HepG2 (cell line): ENCODE measurements at regions not wholly inside any gene's neighbourhood (a gene's known extent, or its start where the extent isn't known, plus 50 kb on each side); places are given as distances from the start of the nearest gene placed in this dataset.

ENCODE experiments used
- ATAC-seq: fragments of 200-7000 bp; cut with Tn5 transposase; 3 replicates; pipeline ENCODE4 v1.9.1; 2020; ENCODE audit warnings: mild to moderate bottlenecking, moderate library complexity
- BruUV-seq: library from RNA; stranded (reverse); fragments of 400-500 nt; replicated peaks from 2 replicates; lab custom pipeline; 2021; lab: Mats Ljungman, UMichigan
- CTCF ChIA-PET: fragments of 300-600 bp; formaldehyde crosslinking; extraction: SDS; loops from one replicate; lab custom pipeline; 2021; ENCODE audit warnings: low total read pairs, inconsistent platforms, low intra/inter-chr PET ratio; lab: Yijun Ruan, JAX
- POLR2A ChIA-PET: fragments of 350-600 bp; sonication (Branson Sonifier 250); formaldehyde crosslinking; loops from one replicate; lab custom pipeline; 2020; ENCODE audit warnings: antibody characterized with exemption, inconsistent platforms; lab: Yijun Ruan, JAX
- DNase-seq: peaks from one replicate; pipeline ENCODE4 v3.0.0-alpha.2; 2015; ENCODE audit warnings: low spot score
- FAIRE-seq: peaks from 3 replicates; lab custom pipeline; 2011; peaks lifted over from hg19 to GRCh38; lab: Jason Lieb, UNC
- H2AFZ ChIP-seq: one replicate; pipeline ENCODE4 v1.6.1; 2011; ENCODE audit warnings: low read length, inconsistent platforms
- H3K27ac ChIP-seq: fragments of 300-600 bp; 3 replicates; pipeline ENCODE4 v1.8.0; 2011; ENCODE audit warnings: mixed run types, mild to moderate bottlenecking, mixed read lengths, low read length, inconsistent platforms; ENCODE audit not compliant: insufficient read depth; ENCODE audit errors: extremely low read length
- H3K27me3 ChIP-seq, 2 experiments: fragments of 200-600 bp in 1 of 2; 2 replicates in 1 of 2; 3 replicates in 1 of 2; pipeline versions ENCODE4 v1.6.0 to v1.8.0; 2011; ENCODE audit warnings: low read length in 2 of 2, mild to moderate bottlenecking in 2 of 2, moderate library complexity in 2 of 2, inconsistent platforms in 1 of 2; ENCODE audit not compliant: insufficient read depth in 2 of 2, control insufficient read depth in 1 of 2
- H3K36me3 ChIP-seq, 2 experiments: fragments of 200-600 bp in 1 of 2; replicated peaks in 1 of 2; 2 replicates in 1 of 2; 3 replicates in 1 of 2; pipeline versions ENCODE4 v1.5.1 to v1.8.0; 2011; ENCODE audit warnings: low read length in 2 of 2, inconsistent platforms in 1 of 2; ENCODE audit not compliant: insufficient read depth in 2 of 2, control insufficient read depth in 1 of 2
- H3K4me1 ChIP-seq: 2 replicates; pipeline ENCODE4 v1.5.1; 2012; ENCODE audit warnings: low read length, inconsistent platforms; ENCODE audit not compliant: insufficient read depth
- H3K4me2 ChIP-seq: 2 replicates; pipeline ENCODE4 v1.6.0; 2011; ENCODE audit warnings: low read depth, low read length, inconsistent platforms
- H3K4me3 ChIP-seq, 3 experiments: fragments of 200-600 bp in 1 of 3; sonication (generic), shearing (Covaris generic) in 1 of 3; replicated peaks in 1 of 3; 2 replicates each; pipeline ENCODE4 v1.5.1; 2011 to 2016; ENCODE audit warnings: low read length in 3 of 3, inconsistent platforms in 2 of 3, low read depth in 2 of 3, mild to moderate bottlenecking in 2 of 3, control low read depth in 1 of 3, mixed read lengths in 1 of 3; ENCODE audit not compliant: insufficient read depth in 1 of 3
- H3K79me2 ChIP-seq: one replicate; pipeline ENCODE4 v1.6.1; 2011; ENCODE audit warnings: low read length, inconsistent platforms; ENCODE audit not compliant: insufficient read depth
- H3K9ac ChIP-seq: 2 replicates; pipeline ENCODE4 v1.6.0; 2011; ENCODE audit warnings: mild to moderate bottlenecking, low read depth, low read length, inconsistent platforms; ENCODE audit not compliant: insufficient read depth
- H3K9me3 ChIP-seq: 2 replicates; pipeline ENCODE4 v1.5.1; 2012; ENCODE audit warnings: mild to moderate bottlenecking, low read length
- H4K20me1 ChIP-seq: 2 replicates; pipeline ENCODE4 v1.6.0; 2011; ENCODE audit warnings: inconsistent platforms, mild to moderate bottlenecking, low read length, moderate library complexity; ENCODE audit not compliant: insufficient read depth
- IRF9 ChIP-seq: sonication (generic); formaldehyde crosslinking; IDR thresholded peaks from 2 replicates; pipeline ENCODE4 v1.8.0; 2022; ENCODE audit warnings: missing genetic modification reagents, mild to moderate bottlenecking, borderline replicate concordance
- NONO ChIP-seq, 2 experiments: fragments of 450-650 bp in 1 of 2; sonication (generic) in 1 of 2; formaldehyde crosslinking in 1 of 2; IDR thresholded peaks in 1 of 2; conservative IDR thresholded peaks in 1 of 2; 2 replicates each; pipeline versions ENCODE4 v1.6.1 to v1.8.0; 2017 to 2022; ENCODE audit warnings: mild to moderate bottlenecking in 1 of 2, missing genetic modification reagents in 1 of 2, moderate library complexity in 1 of 2
- SAFB2 ChIP-seq: sonication (generic); formaldehyde crosslinking; IDR thresholded peaks from 2 replicates; pipeline ENCODE4 v1.5.1; 2020; ENCODE audit warnings: missing genetic modification reagents, low read depth, mild to moderate bottlenecking, borderline replicate concordance
- TMF1 ChIP-seq: sonication (generic); formaldehyde crosslinking; IDR thresholded peaks from 2 replicates; pipeline ENCODE4 v1.8.1; 2022; ENCODE audit warnings: low read depth, missing genetic modification reagents
- TRIM22 ChIP-seq: fragments of 450-650 bp; IDR thresholded peaks from 2 replicates; pipeline ENCODE4 v1.6.1; 2017
- ZNF343 ChIP-seq: sonication (generic); formaldehyde crosslinking; IDR thresholded peaks from 2 replicates; pipeline ENCODE4 v1.4.0; 2020; ENCODE audit warnings: mild to moderate bottlenecking, missing genetic modification reagents
- ZNF687 ChIP-seq: sonication (generic); formaldehyde crosslinking; IDR thresholded peaks from 2 replicates; pipeline ENCODE4 v1.5.1; 2020; ENCODE audit warnings: mild to moderate bottlenecking, missing genetic modification reagents, moderate library complexity
- ZNF850 ChIP-seq: sonication (generic); formaldehyde crosslinking; conservative IDR thresholded peaks from 2 replicates; pipeline ENCODE4 v1.9.0; 2021; ENCODE audit warnings: mild to moderate bottlenecking, missing genetic modification reagents
- ZSCAN30 ChIP-seq: sonication (generic); formaldehyde crosslinking; IDR thresholded peaks from 2 replicates; pipeline ENCODE4 v1.5.0; 2020; ENCODE audit warnings: mild to moderate bottlenecking, missing genetic modification reagents
- in situ Hi-C: cut with HindIII; loops from 2 replicates; pipeline ENCODE4 v1.10.0; 2017; ENCODE audit warnings: low pct_unique_long_range_greater_than_20kb; ENCODE audit not compliant: extremely low pct_ligation_motif_present
- intact Hi-C: fragments of 100-400 bp; cut with micrococcal nuclease; formaldehyde crosslinking; loops from one replicate; pipeline ENCODE4 v1.10.0; 2022; ENCODE audit not compliant: unreplicated experiment

GRCh38 chr5:111929261-111929660, 172.3 kb upstream of the NREP start:
- Histone ChIP-seq H3K79me2 (no peaks in the 10 kb centered on the region), H3K4me2 (no peak overlapping the region), H3K9ac (no peak overlapping the region), H3K9me3 (no peaks in the 10 kb centered on the region), H4K20me1 (no peaks in the 10 kb centered on the region), H3K27ac (no peak overlapping the region), H2AFZ (no peak overlapping the region), H3K4me1 (no peaks in the 10 kb centered on the region), H3K27me3 (no peaks in the 10 kb centered on the region), H3K36me3 (no peaks in the 10 kb centered on the region), H3K4me3 (no peak overlapping the region)
- in situ Hi-C loops = no loop called here
- no peak for ATAC-seq
- TF ChIP-seq ZSCAN30 (CRISPR knock-in tag) (no peak), ZNF687 (CRISPR knock-in tag) (no peak), ZNF850 (no peak), SAFB2 (CRISPR knock-in tag) (no peak), TRIM22 (no peak), ZNF343 (no peak), TMF1 (CRISPR knock-in tag) (no peak), IRF9 (no peak), NONO (IDR thresholded peaks at IDR 0.05) (no peak), NONO (CRISPR knock-in tag; conservative IDR thresholded peaks at IDR 0.05) (no peak)
- intact Hi-C loops = no loop called here
- no peak for FAIRE-seq
- DNase-seq = no peak
- POLR2A ChIA-PET = no interaction called here
- CTCF ChIA-PET = no interaction called here
- no TSS peak for BruUV-seq
